Right cardiac atrium (tissue), 5 donors: ENCODE measurements at regions not wholly inside any gene's neighbourhood (a gene's known extent, or its start where the extent isn't known, plus 50 kb on each side); places are given as distances from the start of the nearest gene placed in this dataset.

Experiments used
- ATAC-seq, 2 donors: fragments of 200-7000 bp; cut with Tn5 transposase; one replicate each; pipeline versions ENCODE4 v1.8.0 to v1.9.1; 2020; ENCODE audit warnings: moderate library complexity in 2 of 2, mild to moderate bottlenecking in 1 of 2
- DNase-seq, 3 donors: peaks; one replicate each; pipeline ENCODE4 v3.0.0-alpha.2; 2020
- H3K27ac ChIP-seq: one replicate; pipeline ENCODE4 v1.5.1; 2013; ENCODE audit warnings: mild to moderate bottlenecking, low read length, control low read depth, moderate library complexity
- H3K27me3 ChIP-seq: one replicate; pipeline ENCODE4 v1.6.1; 2013; ENCODE audit not compliant: control insufficient read depth, insufficient read depth
- H3K4me1 ChIP-seq: one replicate; pipeline ENCODE4 v1.6.1; 2013; ENCODE audit warnings: low read length; ENCODE audit not compliant: control insufficient read depth, insufficient read depth
- H3K4me3 ChIP-seq: one replicate; pipeline ENCODE4 v1.5.1; 2013; ENCODE audit warnings: low read length, control low read depth
- H3K9me3 ChIP-seq: one replicate; pipeline ENCODE4 v1.6.1; 2013; ENCODE audit warnings: low read length; ENCODE audit not compliant: control insufficient read depth
- WGBS: extraction: QIAGEN DNeasy Blood & Tissue Kit; methylation state at CpG from one replicate; pipeline ENCODE4 v1.1.7; 2013; 5-methylcytosine and 5-hydroxymethylcytosine counted together
- intact Hi-C, 4 donors: fragments of 100-400 bp; cut with DNase I; formaldehyde crosslinking; loops; one replicate each; pipeline versions ENCODE4 v1.11.0 to v1.14.0; 2022 to 2023
- donor health status: healthy with polysubstance abuse.
- donor health status: DM: no; HTN: yes; CAD: no.
- donor health status: DM: no; HTN: no; CAD: no.
- donor health status: DM: no; HTN: yes; CAD: no; lungs with severe emphysema.
- donor health status: DM: yes; HTN: yes; CAD: no.

- DNase-seq: no peak
- Histone ChIP-seq H3K4me1 (no peaks in the 10 kb centered on the region), H3K4me3 (no peak overlapping the region), H3K27ac (no peak overlapping the region), H3K9me3 (no peaks in the 10 kb centered on the region), H3K27me3 (no peaks in the 10 kb centered on the region)
- intact Hi-C loops: no loop called here
- WGBS: 78% methylated on average over 1 of the region's 1 CpG
- ATAC-seq: no peak
These were observed 236.0 kb upstream of the CDH18 start for GRCh38 chr5:20224046-20224445.

GRCh38 chr5:20223451-20223850 is 235.5 kb upstream of the CDH18 start:
- DNase-seq (no peak), ATAC-seq (no peak)
- WGBS: 40% methylated on average over 2 of the region's 2 CpGs
- Histone ChIP-seq H3K4me1 (no peaks in the 10 kb centered on the region), H3K27me3 (no peaks in the 10 kb centered on the region), H3K4me3 (no peak overlapping the region), H3K9me3 (no peaks in the 10 kb centered on the region), H3K27ac (no peak overlapping the region)
- intact Hi-C loops: no loop called here

GRCh38 chr5:20215257-20215656 is 227.3 kb upstream of the CDH18 start:
- no peak for ATAC-seq

GRCh38 chr5:20213803-20214202 is 225.8 kb upstream of the CDH18 start:
- WGBS: 72% methylated on average over 2 of the region's 2 CpGs
- no peaks in the 10 kb centered on the region for H3K4me1 ChIP-seq

More at GRCh38 chr5:20215257-20215656, 227.3 kb upstream of the CDH18 start:
- H3K27me3 ChIP-seq: no peaks in the 10 kb centered on the region
- no peak for DNase-seq
- H3K4me3 ChIP-seq: no peak overlapping the region
- 85% methylated on average over 1 of the region's 1 CpG for WGBS
- H3K9me3 ChIP-seq: no peaks in the 10 kb centered on the region
- H3K27ac ChIP-seq: no peak overlapping the region
- intact Hi-C loops: no loop called here
- H3K4me1 ChIP-seq: no peaks in the 10 kb centered on the region

GRCh38 chr5:20212701-20213100 is 224.7 kb upstream of the CDH18 start:
- H3K27me3 ChIP-seq: no peaks in the 10 kb centered on the region
- intact Hi-C loops: no loop called here
- no peak for DNase-seq
- no peak for ATAC-seq
- H3K27ac ChIP-seq: no peak overlapping the region
- H3K4me3 ChIP-seq: no peak overlapping the region
- H3K4me1 ChIP-seq: no peaks in the 10 kb centered on the region
- no peaks in the 10 kb centered on the region for H3K9me3 ChIP-seq

More at GRCh38 chr5:20213803-20214202, 225.8 kb upstream of the CDH18 start:
- no peak overlapping the region for H3K27ac ChIP-seq
- intact Hi-C loops: no loop called here
- DNase-seq (no peak), ATAC-seq (no peak)
- no peaks in the 10 kb centered on the region for H3K9me3 ChIP-seq
- H3K27me3 ChIP-seq: no peaks in the 10 kb centered on the region
- H3K4me3 ChIP-seq: no peak overlapping the region

- ATAC-seq (no peak), DNase-seq (no peak)
- intact Hi-C loops: no loop called here
- H3K4me1 ChIP-seq: no peaks in the 10 kb centered on the region
- no peak overlapping the region for H3K4me3 ChIP-seq
- H3K9me3 ChIP-seq: no peaks in the 10 kb centered on the region
- WGBS: 61% methylated on average over 4 of the region's 4 CpGs
- H3K27me3 ChIP-seq: no peaks in the 10 kb centered on the region
- no peak overlapping the region for H3K27ac ChIP-seq
These were observed 178.5 kb upstream of the CDH18 start for GRCh38 chr5:20166456-20166855.

GRCh38 chr5:20158006-20158405 is 170.0 kb upstream of the CDH18 start:
- no peak overlapping the region for H3K27ac ChIP-seq
- no peak for ATAC-seq
- intact Hi-C loops: no loop called here
- H3K4me1 ChIP-seq: no peaks in the 10 kb centered on the region
- DNase-seq: no peak
- no peak overlapping the region for H3K4me3 ChIP-seq
- no peaks in the 10 kb centered on the region for H3K9me3 ChIP-seq
- WGBS: 96% methylated on average over 1 of the region's 1 CpG
- H3K27me3 ChIP-seq: no peaks in the 10 kb centered on the region

- Histone ChIP-seq H3K27me3 (no peaks in the 10 kb centered on the region), H3K9me3 (no peaks in the 10 kb centered on the region), H3K4me3 (no peak overlapping the region), H3K27ac (no peak overlapping the region), H3K4me1 (no peaks in the 10 kb centered on the region)
- WGBS: 64% methylated on average over 2 of the region's 2 CpGs
- no peak for ATAC-seq
- intact Hi-C loops: no loop called here
- no peak for DNase-seq
These were observed 169.1 kb upstream of the CDH18 start for GRCh38 chr5:20157089-20157488.

- no peak for DNase-seq
- intact Hi-C loops: no loop called here
- Histone ChIP-seq H3K27me3 (no peaks in the 10 kb centered on the region), H3K4me1 (no peaks in the 10 kb centered on the region), H3K9me3 (peaks cover 3% of the 10 kb centered on the region), H3K27ac (no peak overlapping the region), H3K4me3 (no peak overlapping the region)
- ATAC-seq: no peak
- WGBS: 43% methylated on average over 1 of the region's 1 CpG
These were observed 157.2 kb upstream of the CDH18 start for GRCh38 chr5:20145240-20145639.

GRCh38 chr5:20129501-20129900 is 141.5 kb upstream of the CDH18 start:
- intact Hi-C loops: no loop called here
- DNase-seq (no peak), ATAC-seq (no peak)
- Histone ChIP-seq H3K9me3 (no peaks in the 10 kb centered on the region), H3K4me1 (no peaks in the 10 kb centered on the region), H3K27me3 (no peaks in the 10 kb centered on the region), H3K4me3 (no peak overlapping the region), H3K27ac (no peak overlapping the region)
- 59% methylated on average over 3 of the region's 3 CpGs for WGBS

GRCh38 chr5:20128343-20128742 is 140.3 kb upstream of the CDH18 start:
- intact Hi-C loops: no loop called here
- WGBS: 92% methylated on average over 1 of the region's 1 CpG
- H3K9me3 ChIP-seq: no peaks in the 10 kb centered on the region

GRCh38 chr5:20114526-20114925 is 126.5 kb upstream of the CDH18 start:
- Histone ChIP-seq H3K27me3 (no peaks in the 10 kb centered on the region), H3K9me3 (no peaks in the 10 kb centered on the region), H3K4me1 (no peaks in the 10 kb centered on the region), H3K4me3 (no peak overlapping the region), H3K27ac (no peak overlapping the region)
- ATAC-seq (no peak), DNase-seq (no peak)
- 15% methylated on average over 1 of the region's 1 CpG for WGBS
- intact Hi-C loops: no loop called here

More at GRCh38 chr5:20128343-20128742, 140.3 kb upstream of the CDH18 start:
- H3K4me1 ChIP-seq: no peaks in the 10 kb centered on the region
- DNase-seq: no peak
- H3K4me3 ChIP-seq: no peak overlapping the region
- no peaks in the 10 kb centered on the region for H3K27me3 ChIP-seq
- H3K27ac ChIP-seq: no peak overlapping the region
- no peak for ATAC-seq
